ENCODE measurements at regions not wholly inside any gene's neighbourhood (a gene's known extent, or its start where the extent isn't known, plus 50 kb on each side); places are given as distances from the start of the nearest gene placed in this dataset.

GRCh38 chr12:111103583-111103982 is 183.2 kb upstream of the MYL2 start:
- TF ChIP-seq CTCF (IDR thresholded peaks at IDR 0.05; ENCODE audit: insufficient read depth, low read depth, low read length, missing control alignments): no peak
- H3K4me3 ChIP-seq (ENCODE audit: low read length): no peak overlapping the region
- DNase-seq (ENCODE audit: low read depth): no peak

GRCh38 chr12:111102102-111102739 is 181.8 kb upstream of the MYL2 start:
- peak; percentile 87 for DNase-seq (ENCODE audit: low read depth)
- TF ChIP-seq CTCF (IDR thresholded peaks at IDR 0.05; ENCODE audit: insufficient read depth, low read depth, low read length, missing control alignments): no peak
- no peak overlapping the region for H3K4me3 ChIP-seq (ENCODE audit: low read length)

GRCh38 chr12:111101003-111101402 is 180.6 kb upstream of the MYL2 start:
- DNase-seq (ENCODE audit: low read depth): no peak
- no peak for TF ChIP-seq CTCF (IDR thresholded peaks at IDR 0.05; ENCODE audit: insufficient read depth, low read depth, low read length, missing control alignments)
- H3K4me3 ChIP-seq (ENCODE audit: low read length): no peak overlapping the region

- no peak for DNase-seq (ENCODE audit: low read depth)
- no peak overlapping the region for H3K4me3 ChIP-seq (ENCODE audit: low read length)
Measured at GRCh38 chr12:111100554-111100953, 180.2 kb upstream of the MYL2 start.

GRCh38 chr12:111100003-111100402 is 179.6 kb upstream of the MYL2 start:
- no peak overlapping the region for H3K4me3 ChIP-seq (ENCODE audit: low read length)

More at GRCh38 chr12:111100554-111100953, 180.2 kb upstream of the MYL2 start:
- TF ChIP-seq CTCF (IDR thresholded peaks at IDR 0.05; ENCODE audit: insufficient read depth, low read depth, low read length, missing control alignments): no peak

GRCh38 chr12:111099186-111099585 is 178.8 kb upstream of the MYL2 start:
- DNase-seq (ENCODE audit: low read depth): no peak
- no peak overlapping the region for H3K4me3 ChIP-seq (ENCODE audit: low read length)
- no peak for TF ChIP-seq CTCF (IDR thresholded peaks at IDR 0.05; ENCODE audit: insufficient read depth, low read depth, low read length, missing control alignments)

More at GRCh38 chr12:111100003-111100402, 179.6 kb upstream of the MYL2 start:
- DNase-seq (ENCODE audit: low read depth): no peak
- no peak for TF ChIP-seq CTCF (IDR thresholded peaks at IDR 0.05; ENCODE audit: insufficient read depth, low read depth, low read length, missing control alignments)
